ENCODE measurements at regions not wholly inside any gene's neighbourhood (a gene's known extent, or its start where the extent isn't known, plus 50 kb on each side); places are given as distances from the start of the nearest gene placed in this dataset.

- Histone ChIP-seq H2BK12ac (ENCODE audit: low read length) (no peak overlapping the region), H3K9me3 (ENCODE audit: insufficient read depth, low read depth, low read length) (no peaks in the 10 kb centered on the region), H3K4ac (ENCODE audit: low read depth, low read length) (no peak overlapping the region), H3K4me2 (ENCODE audit: low read length) (no peak overlapping the region), H3K14ac (ENCODE audit: low read length) (no peak overlapping the region), H3K36me3 (ENCODE audit: control insufficient read depth in 1 of 2, insufficient read depth in 2 of 2, low read length in 2 of 2) (no peaks in the 10 kb centered on the region), H3K27ac (ENCODE audit: low read depth, low read length) (no peak overlapping the region), H2BK5ac (ENCODE audit: low read depth, low read length, poor library complexity) (no peak overlapping the region), H3K79me1 (ENCODE audit: low read length) (no peaks in the 10 kb centered on the region), H3K18ac (ENCODE audit: low read length) (no peak overlapping the region), H3K23ac (ENCODE audit: low read length) (no peak overlapping the region), H3K4me3 (ENCODE audit: low read depth, low read length) (no peak overlapping the region), H2BK120ac (ENCODE audit: insufficient read depth, low read length, poor library complexity) (no peak overlapping the region), H4K8ac (ENCODE audit: low read depth, low read length) (no peak overlapping the region), H4K12ac (ENCODE audit: low read depth, low read length) (no peak overlapping the region), H3K4me1 (ENCODE audit: control insufficient read depth in 1 of 2, insufficient read depth in 2 of 2, low read length in 2 of 2) (peaks cover 0 to 2% of the 10 kb centered on the region in 2 experiments), H2AK5ac (ENCODE audit: low read length) (no peak overlapping the region), H3K79me2 (ENCODE audit: control insufficient read depth, insufficient read depth, low read length, poor library complexity) (no peaks in the 10 kb centered on the region), H2AFZ (ENCODE audit: insufficient read depth, low read length, poor library complexity) (no peak overlapping the region), H3K27me3 (ENCODE audit: insufficient read depth, low read length) (no peaks in the 10 kb centered on the region), H3K9ac (ENCODE audit: low read length) (no peak overlapping the region), H4K91ac (ENCODE audit: low read depth, low read length) (no peak overlapping the region)
- no CpG with 5 or more reads among the region's 4 CpGs for WGBS (ENCODE audit: extremely low coverage, insufficient coverage, insufficient read length)
- DNase-seq, result no peak
Measured at GRCh38 chr17:68711858-68712257, 110.7 kb upstream of the FAM20A start.

- no CpG with 5 or more reads among the region's 1 CpG for WGBS (ENCODE audit: extremely low coverage, insufficient coverage, insufficient read length)
- H3K9ac ChIP-seq (ENCODE audit: low read length), result no peak overlapping the region
- no peak overlapping the region for H3K14ac ChIP-seq (ENCODE audit: low read length)
- H2AFZ ChIP-seq (ENCODE audit: insufficient read depth, low read length, poor library complexity), result no peak overlapping the region
- no peaks in the 10 kb centered on the region for H3K79me2 ChIP-seq (ENCODE audit: control insufficient read depth, insufficient read depth, low read length, poor library complexity)
- H4K8ac ChIP-seq (ENCODE audit: low read depth, low read length), result no peak overlapping the region
- H4K91ac ChIP-seq (ENCODE audit: low read depth, low read length), result no peak overlapping the region
- H2BK5ac ChIP-seq (ENCODE audit: low read depth, low read length, poor library complexity), result no peak overlapping the region
- H2BK12ac ChIP-seq (ENCODE audit: low read length), result no peak overlapping the region
- H4K12ac ChIP-seq (ENCODE audit: low read depth, low read length), result no peak overlapping the region
- H3K4me1 ChIP-seq (ENCODE audit: control insufficient read depth in 1 of 2, insufficient read depth in 2 of 2, low read length in 2 of 2), result peaks cover 0 to 2% of the 10 kb centered on the region in 2 experiments
- no peak overlapping the region for H3K23ac ChIP-seq (ENCODE audit: low read length)
- no peak overlapping the region for H3K18ac ChIP-seq (ENCODE audit: low read length)
- H2BK120ac ChIP-seq (ENCODE audit: insufficient read depth, low read length, poor library complexity), result no peak overlapping the region
- H3K4ac ChIP-seq (ENCODE audit: low read depth, low read length), result no peak overlapping the region
- no peak for DNase-seq
- no peak overlapping the region for H3K4me2 ChIP-seq (ENCODE audit: low read length)
- no peaks in the 10 kb centered on the region for H3K27me3 ChIP-seq (ENCODE audit: insufficient read depth, low read length)
- no peaks in the 10 kb centered on the region for H3K36me3 ChIP-seq (ENCODE audit: control insufficient read depth in 1 of 2, insufficient read depth in 2 of 2, low read length in 2 of 2)
- H3K27ac ChIP-seq (ENCODE audit: low read depth, low read length), result no peak overlapping the region
- H3K4me3 ChIP-seq (ENCODE audit: low read depth, low read length), result no peak overlapping the region
- no peak overlapping the region for H2AK5ac ChIP-seq (ENCODE audit: low read length)
- no peaks in the 10 kb centered on the region for H3K79me1 ChIP-seq (ENCODE audit: low read length)
- no peaks in the 10 kb centered on the region for H3K9me3 ChIP-seq (ENCODE audit: insufficient read depth, low read depth, low read length)
Measured at GRCh38 chr17:68710976-68711375, 109.8 kb upstream of the FAM20A start.

GRCh38 chr17:68710035-68710780 lies 109.0 kb upstream of the FAM20A start:
- Histone ChIP-seq H4K12ac (ENCODE audit: low read depth, low read length) (no peak overlapping the region), H3K4ac (ENCODE audit: low read depth, low read length) (no peak overlapping the region), H4K91ac (ENCODE audit: low read depth, low read length) (no peak overlapping the region), H4K8ac (ENCODE audit: low read depth, low read length) (no peak overlapping the region), H3K9ac (ENCODE audit: low read length) (no peak overlapping the region), H3K9me3 (ENCODE audit: insufficient read depth, low read depth, low read length) (no peaks in the 10 kb centered on the region), H3K27me3 (ENCODE audit: insufficient read depth, low read length) (no peaks in the 10 kb centered on the region), H3K14ac (ENCODE audit: low read length) (no peak overlapping the region), H2BK12ac (ENCODE audit: low read length) (no peak overlapping the region), H3K36me3 (ENCODE audit: control insufficient read depth in 1 of 2, insufficient read depth in 2 of 2, low read length in 2 of 2) (no peaks in the 10 kb centered on the region), H3K27ac (ENCODE audit: low read depth, low read length) (no peak overlapping the region), H3K4me1 (ENCODE audit: control insufficient read depth in 1 of 2, insufficient read depth in 2 of 2, low read length in 2 of 2) (peaks cover 0 to 2% of the 10 kb centered on the region in 2 experiments), H2AK5ac (ENCODE audit: low read length) (no peak overlapping the region), H3K79me1 (ENCODE audit: low read length) (no peaks in the 10 kb centered on the region), H2BK5ac (ENCODE audit: low read depth, low read length, poor library complexity) (no peak overlapping the region), H2BK120ac (ENCODE audit: insufficient read depth, low read length, poor library complexity) (no peak overlapping the region), H3K23ac (ENCODE audit: low read length) (no peak overlapping the region), H3K4me2 (ENCODE audit: low read length) (no peak overlapping the region), H3K18ac (ENCODE audit: low read length) (no peak overlapping the region), H3K79me2 (ENCODE audit: control insufficient read depth, insufficient read depth, low read length, poor library complexity) (no peaks in the 10 kb centered on the region), H3K4me3 (ENCODE audit: low read depth, low read length) (no peak overlapping the region), H2AFZ (ENCODE audit: insufficient read depth, low read length, poor library complexity) (no peak overlapping the region)
- peak; percentile 53 to 87 for DNase-seq
- WGBS (ENCODE audit: extremely low coverage, insufficient coverage, insufficient read length), result no CpG with 5 or more reads among the region's 11 CpGs

GRCh38 chr17:68709461-68709860 lies 108.3 kb upstream of the FAM20A start:
- Histone ChIP-seq H3K27ac (ENCODE audit: low read depth, low read length) (no peak overlapping the region), H3K79me1 (ENCODE audit: low read length) (no peaks in the 10 kb centered on the region), H3K18ac (ENCODE audit: low read length) (no peak overlapping the region), H4K12ac (ENCODE audit: low read depth, low read length) (no peak overlapping the region), H2BK5ac (ENCODE audit: low read depth, low read length, poor library complexity) (no peak overlapping the region), H3K4me1 (ENCODE audit: control insufficient read depth in 1 of 2, insufficient read depth in 2 of 2, low read length in 2 of 2) (peaks cover 0 to 2% of the 10 kb centered on the region in 2 experiments), H3K14ac (ENCODE audit: low read length) (no peak overlapping the region), H3K36me3 (ENCODE audit: control insufficient read depth in 1 of 2, insufficient read depth in 2 of 2, low read length in 2 of 2) (no peaks in the 10 kb centered on the region), H3K9ac (ENCODE audit: low read length) (no peak overlapping the region), H3K4me2 (ENCODE audit: low read length) (no peak overlapping the region), H2BK120ac (ENCODE audit: insufficient read depth, low read length, poor library complexity) (no peak overlapping the region), H3K4ac (ENCODE audit: low read depth, low read length) (no peak overlapping the region), H3K4me3 (ENCODE audit: low read depth, low read length) (no peak overlapping the region), H2BK12ac (ENCODE audit: low read length) (no peak overlapping the region), H4K91ac (ENCODE audit: low read depth, low read length) (no peak overlapping the region), H3K23ac (ENCODE audit: low read length) (no peak overlapping the region), H3K9me3 (ENCODE audit: insufficient read depth, low read depth, low read length) (no peaks in the 10 kb centered on the region), H2AFZ (ENCODE audit: insufficient read depth, low read length, poor library complexity) (no peak overlapping the region), H2AK5ac (ENCODE audit: low read length) (no peak overlapping the region), H3K79me2 (ENCODE audit: control insufficient read depth, insufficient read depth, low read length, poor library complexity) (no peaks in the 10 kb centered on the region), H4K8ac (ENCODE audit: low read depth, low read length) (no peak overlapping the region), H3K27me3 (ENCODE audit: insufficient read depth, low read length) (no peaks in the 10 kb centered on the region)
- no peak for DNase-seq
- no CpG with 5 or more reads among the region's 6 CpGs for WGBS (ENCODE audit: extremely low coverage, insufficient coverage, insufficient read length)
